Fibroblast of mammary gland (primary cell): ENCODE measurements at regions not wholly inside any gene's neighbourhood (a gene's known extent, or its start where the extent isn't known, plus 50 kb on each side); places are given as distances from the start of the nearest gene placed in this dataset.

Source experiments
- DNase-seq: peaks from one replicate; pipeline ENCODE4 v3.0.0-alpha.2; 2010; ENCODE audit warnings: low read depth
- H3K4me3 ChIP-seq: 2 replicates; pipeline ENCODE4 v1.5.1; 2011; ENCODE audit warnings: low read depth, mild to moderate bottlenecking, low read length, moderate library complexity; ENCODE audit not compliant: control insufficient read depth
- TF ChIP-seq, protein P1 (sequence below): conservative IDR thresholded peaks from 2 replicates; pipeline ENCODE4 v1.5.1; 2011; ENCODE audit warnings: low read depth, low read length, inconsistent platforms; ENCODE audit not compliant: control insufficient read depth, insufficient read depth

GRCh38 chr21:23471877-23472276, 2135.4 kb downstream of the MRPL39 start:
- H3K4me3 ChIP-seq: no peak overlapping the region
- TF ChIP-seq, protein P1, sequence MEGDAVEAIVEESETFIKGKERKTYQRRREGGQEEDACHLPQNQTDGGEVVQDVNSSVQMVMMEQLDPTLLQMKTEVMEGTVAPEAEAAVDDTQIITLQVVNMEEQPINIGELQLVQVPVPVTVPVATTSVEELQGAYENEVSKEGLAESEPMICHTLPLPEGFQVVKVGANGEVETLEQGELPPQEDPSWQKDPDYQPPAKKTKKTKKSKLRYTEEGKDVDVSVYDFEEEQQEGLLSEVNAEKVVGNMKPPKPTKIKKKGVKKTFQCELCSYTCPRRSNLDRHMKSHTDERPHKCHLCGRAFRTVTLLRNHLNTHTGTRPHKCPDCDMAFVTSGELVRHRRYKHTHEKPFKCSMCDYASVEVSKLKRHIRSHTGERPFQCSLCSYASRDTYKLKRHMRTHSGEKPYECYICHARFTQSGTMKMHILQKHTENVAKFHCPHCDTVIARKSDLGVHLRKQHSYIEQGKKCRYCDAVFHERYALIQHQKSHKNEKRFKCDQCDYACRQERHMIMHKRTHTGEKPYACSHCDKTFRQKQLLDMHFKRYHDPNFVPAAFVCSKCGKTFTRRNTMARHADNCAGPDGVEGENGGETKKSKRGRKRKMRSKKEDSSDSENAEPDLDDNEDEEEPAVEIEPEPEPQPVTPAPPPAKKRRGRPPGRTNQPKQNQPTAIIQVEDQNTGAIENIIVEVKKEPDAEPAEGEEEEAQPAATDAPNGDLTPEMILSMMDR: no peak
- no peak for DNase-seq

DNA sequence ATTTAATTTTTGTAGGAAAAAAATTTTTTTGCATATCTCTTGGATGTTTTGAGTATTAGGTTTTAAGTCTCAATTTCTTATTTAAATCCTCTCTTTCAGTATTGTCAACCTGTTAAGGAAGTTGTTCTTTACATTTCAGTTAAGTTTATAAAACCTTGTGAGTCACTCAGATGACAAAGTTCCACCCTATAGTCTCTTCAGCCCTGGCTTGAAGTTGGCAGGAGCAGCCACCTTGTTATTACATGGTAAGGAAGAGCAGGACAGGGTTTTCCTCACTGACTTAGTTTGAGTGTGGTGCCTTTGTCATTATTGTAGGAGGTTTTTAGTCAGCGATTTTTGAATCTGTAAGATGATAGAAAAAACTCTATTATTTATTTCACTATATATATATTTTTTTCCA, 2143.9 kb downstream of the MRPL39 start:
- TF ChIP-seq, protein P1: no peak
- DNase-seq: no peak

GRCh38 chr21:23455676-23456075, 2151.6 kb downstream of the MRPL39 start:
- TF ChIP-seq, protein P1: no peak
- DNase-seq: no peak
- H3K4me3 ChIP-seq: no peak overlapping the region

More for the DNA sequence above, 2143.9 kb downstream of the MRPL39 start:
- no peak overlapping the region for H3K4me3 ChIP-seq

DNA sequence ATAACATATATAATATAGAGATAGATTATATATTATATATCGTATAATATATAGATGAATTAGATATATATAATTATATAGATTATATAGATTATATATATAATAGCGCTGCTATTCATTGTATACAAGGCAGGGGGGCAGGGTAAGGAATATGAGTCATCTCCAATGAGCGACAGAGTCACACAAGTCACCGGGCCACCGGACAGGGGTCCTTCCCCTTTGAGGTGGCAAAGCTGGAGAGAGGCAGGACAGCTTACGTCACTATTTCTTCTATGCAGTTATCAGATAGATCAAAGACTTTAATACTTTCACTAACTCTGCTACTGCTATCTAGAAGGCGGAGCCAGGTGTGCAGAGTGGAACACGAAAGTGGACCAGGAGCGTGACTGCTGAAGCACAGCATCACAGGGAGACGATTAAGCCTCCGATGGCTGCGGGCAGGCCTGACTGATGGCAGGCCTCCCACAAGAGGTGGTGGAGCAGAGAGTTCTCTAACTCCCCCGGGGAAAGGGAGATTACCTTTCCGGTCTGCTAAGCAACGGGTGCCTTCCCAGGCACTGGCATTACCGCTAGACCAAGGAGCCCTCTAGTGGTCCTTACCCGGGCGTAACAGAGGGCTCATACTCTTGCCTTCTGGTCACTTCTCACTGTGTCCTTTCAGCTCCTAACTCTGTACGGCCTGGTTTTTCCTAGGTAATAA, 2154.7 kb downstream of the MRPL39 start:
- no peak for DNase-seq
- TF ChIP-seq, protein P1: no peak
- no peak overlapping the region for H3K4me3 ChIP-seq

DNA sequence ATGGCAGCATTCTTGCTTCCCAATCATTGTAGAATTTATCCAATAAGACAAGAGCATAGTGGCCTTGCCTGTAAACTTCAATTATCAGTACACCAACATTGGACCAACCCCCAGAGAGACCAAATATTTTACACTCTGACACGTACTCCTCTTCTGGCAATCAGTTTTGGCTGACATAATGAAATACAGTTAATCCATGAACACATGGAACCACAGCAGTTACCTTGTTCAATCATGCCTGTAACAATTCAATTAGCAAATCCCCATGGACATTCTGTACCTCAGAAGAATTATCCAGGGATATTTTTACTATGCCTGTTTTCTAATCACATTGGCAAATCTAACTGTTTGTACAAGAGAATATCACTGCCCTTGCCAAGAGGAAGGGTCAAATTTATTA, 2162.0 kb downstream of the MRPL39 start:
- DNase-seq: no peak
- TF ChIP-seq, protein P1: no peak
- H3K4me3 ChIP-seq: no peak overlapping the region

DNA sequence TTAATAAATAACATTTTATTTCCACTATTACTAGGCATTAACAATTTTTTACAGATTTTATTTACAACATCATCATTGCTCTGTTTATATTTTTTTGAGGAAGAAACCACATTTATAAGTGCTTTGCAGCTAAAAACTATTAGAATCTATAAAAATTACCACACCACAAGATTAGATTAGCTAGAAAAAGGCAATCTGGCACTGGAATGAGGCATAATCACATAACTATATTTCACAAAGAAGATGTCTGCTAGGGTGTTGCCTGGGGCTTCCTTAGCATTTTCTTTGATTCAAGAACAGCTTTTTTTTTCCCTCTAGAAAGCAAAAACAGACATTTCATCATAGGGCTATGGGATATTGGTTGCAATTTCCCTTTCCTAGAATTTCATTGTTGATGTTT, 2169.2 kb downstream of the MRPL39 start:
- no peak overlapping the region for H3K4me3 ChIP-seq
- DNase-seq: no peak
- TF ChIP-seq, protein P1: no peak
